IPS-18a (cell line): ENCODE measurements at regions not wholly inside any gene's neighbourhood (a gene's known extent, or its start where the extent isn't known, plus 50 kb on each side); places are given as distances from the start of the nearest gene placed in this dataset.
"Not testable (repeated sequence)": the region's sequence is repeated elsewhere in the genome, so short reads cannot be mapped to it uniquely, and the experiment has no call there.

Experiments
- H3K27ac ChIP-seq: one replicate; pipeline ENCODE4 v1.5.1; 2013; ENCODE audit warnings: low read length
- H3K27me3 ChIP-seq: one replicate; pipeline ENCODE4 v1.6.1; 2013; ENCODE audit warnings: mild to moderate bottlenecking, low read length; ENCODE audit not compliant: control insufficient read depth, insufficient read depth
- H3K36me3 ChIP-seq: one replicate; pipeline ENCODE4 v1.6.1; 2013; ENCODE audit warnings: low read depth, low read length; ENCODE audit not compliant: control insufficient read depth
- H3K4me1 ChIP-seq: one replicate; pipeline ENCODE4 v1.6.1; 2013; ENCODE audit warnings: low read depth, low read length; ENCODE audit not compliant: control insufficient read depth
- H3K4me3 ChIP-seq: one replicate; pipeline ENCODE4 v1.5.1; 2013; ENCODE audit warnings: low read length
- H3K9ac ChIP-seq: one replicate; pipeline ENCODE4 v1.6.1; 2013; ENCODE audit warnings: mild to moderate bottlenecking, low read length, moderate library complexity
- H3K9me3 ChIP-seq: one replicate; pipeline ENCODE4 v1.6.1; 2013; ENCODE audit warnings: low read depth, low read length; ENCODE audit not compliant: control insufficient read depth

- Histone ChIP-seq H3K9me3 (no peaks in the 10 kb centered on the region), H3K27me3 (no peaks in the 10 kb centered on the region), H3K4me1 (no peaks in the 10 kb centered on the region), H3K9ac (no peak overlapping the region), H3K27ac (no peak overlapping the region), H3K4me3 (no peak overlapping the region), H3K36me3 (no peaks in the 10 kb centered on the region)
Observed at GRCh38 chr6:115091461-115091860, 748.6 kb upstream of the HS3ST5 start.

GRCh38 chr6:115078555-115078954, 735.7 kb upstream of the HS3ST5 start:
- Histone ChIP-seq H3K9me3 (no peaks in the 10 kb centered on the region), H3K4me3 (no peak overlapping the region), H3K27me3 (no peaks in the 10 kb centered on the region), H3K4me1 (no peaks in the 10 kb centered on the region), H3K36me3 (no peaks in the 10 kb centered on the region), H3K27ac (no peak overlapping the region), H3K9ac (no peak overlapping the region)

GRCh38 chr6:115071962-115072361, 729.1 kb upstream of the HS3ST5 start:
- Histone ChIP-seq H3K36me3 (no peaks in the 10 kb centered on the region), H3K9me3 (peaks cover 7% of the 10 kb centered on the region), H3K27ac (no peak overlapping the region), H3K4me3 (no peak overlapping the region), H3K27me3 (no peaks in the 10 kb centered on the region), H3K4me1 (no peaks in the 10 kb centered on the region), H3K9ac (no peak overlapping the region)

- Histone ChIP-seq H3K27ac (no peak overlapping the region), H3K9me3 (peaks cover 7% of the 10 kb centered on the region), H3K27me3 (no peaks in the 10 kb centered on the region), H3K9ac (no peak overlapping the region), H3K4me1 (no peaks in the 10 kb centered on the region), H3K36me3 (no peaks in the 10 kb centered on the region), H3K4me3 (no peak overlapping the region)
Observed at GRCh38 chr6:115067690-115068447, 725.0 kb upstream of the HS3ST5 start.

GRCh38 chr6:115064680-115065079, 721.9 kb upstream of the HS3ST5 start:
- Histone ChIP-seq H3K36me3 (no peaks in the 10 kb centered on the region), H3K27me3 (no peaks in the 10 kb centered on the region), H3K9ac (no peak overlapping the region), H3K4me3 (no peak overlapping the region), H3K9me3 (no peaks in the 10 kb centered on the region), H3K4me1 (no peaks in the 10 kb centered on the region), H3K27ac (no peak overlapping the region)

- Histone ChIP-seq H3K9ac (no peak overlapping the region), H3K27ac (no peak overlapping the region), H3K36me3 (no peaks in the 10 kb centered on the region), H3K4me3 (no peak overlapping the region), H3K9me3 (no peaks in the 10 kb centered on the region), H3K4me1 (no peaks in the 10 kb centered on the region), H3K27me3 (no peaks in the 10 kb centered on the region)
Observed at GRCh38 chr6:115060581-115060980, 717.8 kb upstream of the HS3ST5 start.

- no peaks in the 10 kb centered on the region for H3K36me3 ChIP-seq
- H3K9ac ChIP-seq: no peak overlapping the region
- no peaks in the 10 kb centered on the region for H3K4me1 ChIP-seq
- H3K9me3 ChIP-seq: no peaks in the 10 kb centered on the region
- no peak overlapping the region for H3K4me3 ChIP-seq
- H3K27ac ChIP-seq: no peak overlapping the region
- no peaks in the 10 kb centered on the region for H3K27me3 ChIP-seq
Observed at GRCh38 chr6:115058414-115059211, 715.8 kb upstream of the HS3ST5 start.

GRCh38 chr6:115055579-115055978, 712.8 kb upstream of the HS3ST5 start:
- Histone ChIP-seq H3K4me3 (no peak overlapping the region), H3K9ac (no peak overlapping the region), H3K27me3 (no peaks in the 10 kb centered on the region), H3K4me1 (no peaks in the 10 kb centered on the region), H3K27ac (no peak overlapping the region), H3K36me3 (no peaks in the 10 kb centered on the region), H3K9me3 (no peaks in the 10 kb centered on the region)

GRCh38 chr6:115054242-115054641, 711.4 kb upstream of the HS3ST5 start:
- H3K27ac ChIP-seq, H3K4me3 ChIP-seq, H3K9me3 ChIP-seq, H3K36me3 ChIP-seq, H3K27me3 ChIP-seq, H3K4me1 ChIP-seq, H3K9ac ChIP-seq: not testable (repeated sequence)

- H3K27me3 ChIP-seq: no peaks in the 10 kb centered on the region
- H3K9ac ChIP-seq: no peak overlapping the region
- H3K4me3 ChIP-seq: no peak overlapping the region
- no peak overlapping the region for H3K27ac ChIP-seq
- no peaks in the 10 kb centered on the region for H3K36me3 ChIP-seq
- no peaks in the 10 kb centered on the region for H3K4me1 ChIP-seq
- H3K9me3 ChIP-seq: no peaks in the 10 kb centered on the region
Observed at GRCh38 chr6:115053169-115053860, 710.5 kb upstream of the HS3ST5 start.

GRCh38 chr6:115016593-115016992, 673.8 kb upstream of the HS3ST5 start:
- no peaks in the 10 kb centered on the region for H3K36me3 ChIP-seq
- H3K9me3 ChIP-seq: no peaks in the 10 kb centered on the region
- H3K9ac ChIP-seq: no peak overlapping the region
- H3K27ac ChIP-seq: no peak overlapping the region
- H3K27me3 ChIP-seq: no peaks in the 10 kb centered on the region
- H3K4me3 ChIP-seq: no peak overlapping the region
- H3K4me1 ChIP-seq: no peaks in the 10 kb centered on the region
